HCT116 (cell line): ENCODE measurements at regions not wholly inside any gene's neighbourhood (a gene's known extent, or its start where the extent isn't known, plus 50 kb on each side); places are given as distances from the start of the nearest gene placed in this dataset.

Experiments used
- ATAC-seq: fragments of 200-7000 bp; cut with Tn5 transposase; 2 replicates; pipeline ENCODE4 v1.9.1; 2020; ENCODE audit warnings: mild to moderate bottlenecking, moderate library complexity
- BruUV-seq: library from RNA; stranded (reverse); fragments of 400-500 nt; replicated peaks from 2 replicates; lab custom pipeline; 2021; lab: Mats Ljungman, UMichigan
- CTCF ChIA-PET: fragments of 300-600 bp; sonication (Branson Sonifier 250); formaldehyde crosslinking; loops from one replicate; lab custom pipeline; 2021; ENCODE audit warnings: antibody characterized with exemption; lab: Charles Lee
- POLR2A ChIA-PET: fragments of 300-600, 350-600 bp; sonication (Branson Sonifier 250); formaldehyde crosslinking; loops from one replicate; lab custom pipeline; 2021; ENCODE audit warnings: antibody characterized with exemption; lab: Charles Lee
- RAD21 ChIA-PET, 2 experiments: fragments of 300-600 bp; sonication (Branson Sonifier 250); formaldehyde crosslinking; loops; one replicate each; lab custom pipeline; 2023; ENCODE audit warnings: low total read pairs in 2 of 2; ENCODE audit not compliant: uncharacterized antibody in 2 of 2, unreplicated experiment in 2 of 2, low non-redundant PET in 1 of 2; lab: Charles Lee
- DNase-seq: peaks from one replicate; pipeline ENCODE4 v3.0.0-alpha.2; 2010; ENCODE audit warnings: low read depth, low spot score
- H2AFZ ChIP-seq: fragments of 200-600 bp; shearing (Covaris generic), sonication (generic); 2 replicates; pipeline ENCODE4 v1.6.1; 2017; ENCODE audit warnings: low read depth, mixed run types, mixed read lengths, antibody characterized with exemption, low read length; ENCODE audit not compliant: poor library complexity, severe bottlenecking
- H3K27ac ChIP-seq: 2 replicates; pipeline ENCODE4 v1.5.1; 2012; ENCODE audit warnings: low read depth, low read length
- H3K27me3 ChIP-seq: fragments of 200-600 bp; sonication (generic); 2 replicates; pipeline ENCODE4 v1.6.1; 2016; ENCODE audit warnings: mixed run types, low read length, mixed read lengths; ENCODE audit not compliant: insufficient read depth
- H3K36me3 ChIP-seq, 2 experiments: fragments of 200-500 bp in 1 of 2; fragments of 200-600 bp in 1 of 2; sonication (Bioruptor generic) in 1 of 2; sonication (generic) in 1 of 2; 2 replicates each; pipeline versions ENCODE4 v1.5.1 to v1.6.1; 2014 to 2016; ENCODE audit warnings: low read length in 2 of 2, inconsistent platforms in 1 of 2, mixed read lengths in 1 of 2, mixed run types in 1 of 2; ENCODE audit not compliant: insufficient read depth in 2 of 2, control insufficient read depth in 1 of 2
- H3K4me1 ChIP-seq, 2 experiments: fragments of 200-600 bp in 1 of 2; sonication (generic) in 1 of 2; 2 replicates each; pipeline versions ENCODE4 v1.5.1 to v1.6.1; 2012 to 2017; ENCODE audit warnings: low read length in 2 of 2, inconsistent platforms in 1 of 2, mild to moderate bottlenecking in 1 of 2, mixed read lengths in 1 of 2, mixed run types in 1 of 2, moderate library complexity in 1 of 2; ENCODE audit not compliant: insufficient read depth in 2 of 2, control insufficient read depth in 1 of 2
- H3K4me2 ChIP-seq: fragments of 200-600 bp; sonication (generic); 2 replicates; pipeline ENCODE4 v1.6.1; 2017; ENCODE audit warnings: mixed run types, low read length, mixed read lengths
- H3K4me3 ChIP-seq, 2 experiments: fragments of 200-600 bp in 1 of 2; sonication (generic) in 1 of 2; replicated peaks in 1 of 2; 2 replicates each; pipeline ENCODE4 v1.5.1; 2011 to 2016; ENCODE audit warnings: low read length in 2 of 2, control low read depth in 1 of 2, low read depth in 1 of 2, mild to moderate bottlenecking in 1 of 2, mixed read lengths in 1 of 2, mixed run types in 1 of 2
- H3K79me2 ChIP-seq: fragments of 200-600 bp; sonication (generic); 2 replicates; pipeline ENCODE4 v1.6.1; 2017; ENCODE audit warnings: mild to moderate bottlenecking, mixed run types, low read length, moderate library complexity, mixed read lengths; ENCODE audit not compliant: insufficient read depth
- H3K9ac ChIP-seq: fragments of 200-600 bp; sonication (generic); 2 replicates; pipeline ENCODE4 v1.6.1; 2016; ENCODE audit warnings: low read length, mixed read lengths
- H3K9me2 ChIP-seq: fragments of 200-600 bp; sonication (generic), shearing (Covaris generic); 2 replicates; pipeline ENCODE4 v1.6.1; 2017; ENCODE audit warnings: mixed run types, mild to moderate bottlenecking, moderate library complexity; ENCODE audit not compliant: insufficient read depth
- H3K9me3 ChIP-seq, 2 experiments: fragments of 200-500 bp in 1 of 2; fragments of 200-600 bp in 1 of 2; sonication (Bioruptor generic) in 1 of 2; sonication (generic) in 1 of 2; 2 replicates each; pipeline ENCODE4 v1.6.1; 2014 to 2017; ENCODE audit warnings: low read length in 2 of 2, mixed read lengths in 2 of 2, inconsistent platforms in 1 of 2, low read depth in 1 of 2, mild to moderate bottlenecking in 1 of 2, mixed run types in 1 of 2, moderate library complexity in 1 of 2; ENCODE audit not compliant: control insufficient read depth in 1 of 2, insufficient read depth in 1 of 2
- H4K20me1 ChIP-seq: fragments of 200-600 bp; sonication (generic), shearing (Covaris generic); 2 replicates; pipeline ENCODE4 v1.6.1; 2017; ENCODE audit warnings: mixed run types, mild to moderate bottlenecking, moderate library complexity; ENCODE audit not compliant: insufficient read depth
- CBX3 ChIP-seq: IDR thresholded peaks from 2 replicates; pipeline ENCODE4 v1.6.1; 2012; ENCODE audit warnings: low read depth
- ELF1 ChIP-seq: IDR thresholded peaks from 2 replicates; pipeline ENCODE4 v1.6.1; 2012; ENCODE audit warnings: low read depth, borderline replicate concordance
- EZH2 ChIP-seq: fragments of 200-600 bp; sonication (generic); IDR thresholded peaks from 2 replicates; pipeline ENCODE4 v1.6.1; 2017; ENCODE audit warnings: antibody characterized with exemption, mixed run types
- EZH2phosphoT487 ChIP-seq: fragments of 200-600 bp; IDR thresholded peaks from 2 replicates; pipeline ENCODE4 v1.6.1; 2018; ENCODE audit warnings: antibody characterized with exemption, borderline replicate concordance
- MAX ChIP-seq: IDR thresholded peaks from 2 replicates; pipeline ENCODE4 v1.6.1; 2012
- POLR2A ChIP-seq: IDR thresholded peaks from 2 replicates; pipeline ENCODE4 v1.7.0; 2011; ENCODE audit warnings: borderline replicate concordance; ENCODE audit not compliant: insufficient read depth, insufficient read length; ENCODE audit errors: extremely low read depth
- POLR2AphosphoS5 ChIP-seq: IDR thresholded peaks from 2 replicates; pipeline ENCODE4 v1.6.1; 2011; ENCODE audit warnings: mild to moderate bottlenecking, low read depth, low read length, moderate library complexity
- SRF ChIP-seq: IDR thresholded peaks from 2 replicates; pipeline ENCODE4 v1.6.1; 2012; ENCODE audit warnings: low read depth
- TCF7L2 ChIP-seq: IDR thresholded peaks from 2 replicates; pipeline ENCODE4 v1.7.0; 2011; ENCODE audit warnings: borderline replicate concordance, inconsistent platforms; ENCODE audit not compliant: insufficient read depth, insufficient read length; ENCODE audit errors: extremely low read depth
- YY1 ChIP-seq: IDR thresholded peaks from 2 replicates; pipeline ENCODE4 v1.6.1; 2011; ENCODE audit warnings: low read length, low read depth, moderate library complexity, mild to moderate bottlenecking; ENCODE audit not compliant: insufficient replicate concordance; ENCODE audit errors: extremely low read depth
- ZBTB33 ChIP-seq: IDR thresholded peaks from 2 replicates; pipeline ENCODE4 v1.6.1; 2011; ENCODE audit warnings: mild to moderate bottlenecking, low read length, moderate library complexity; ENCODE audit not compliant: insufficient replicate concordance; ENCODE audit errors: extremely low read depth
- ZFX ChIP-seq: fragments of 450-650 bp; IDR thresholded peaks from 2 replicates; pipeline ENCODE4 v1.6.1; 2017
- intact Hi-C: fragments of 100-400 bp; cut with micrococcal nuclease; formaldehyde crosslinking; loops from 2 replicates; pipeline ENCODE4 v1.10.0; 2022

DNA sequence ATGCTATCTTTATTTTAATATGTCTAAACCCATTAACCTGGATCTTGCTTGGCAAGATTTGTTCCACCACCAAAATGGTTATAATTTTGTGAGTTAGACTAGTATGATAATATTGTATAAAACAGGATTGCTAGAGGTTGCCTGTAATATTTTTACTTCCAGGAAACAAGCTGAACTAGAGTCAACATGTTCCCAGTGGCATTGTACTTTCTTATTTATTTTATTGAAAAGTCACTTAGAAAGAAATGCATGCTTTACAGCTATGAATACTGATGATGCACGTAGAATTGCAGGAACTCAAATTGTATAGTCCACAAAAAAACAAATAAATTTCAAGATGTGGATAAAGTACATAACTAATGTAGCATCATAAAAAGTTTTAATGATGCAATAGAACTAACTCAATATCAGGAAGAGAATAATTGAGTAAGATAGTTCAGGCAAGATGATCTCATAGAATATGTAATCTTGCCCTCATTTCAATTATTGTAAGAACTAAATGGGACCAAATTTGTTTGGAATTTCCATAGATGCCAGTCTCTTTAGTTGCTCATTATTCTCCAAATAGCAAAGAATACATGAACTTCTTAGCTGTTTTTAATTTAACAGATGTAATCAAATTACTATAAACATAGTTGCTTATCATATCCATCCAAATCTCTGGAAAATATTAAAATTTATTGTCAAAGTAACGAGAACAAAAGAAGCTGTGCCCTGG is 451.8 kb downstream of the COL12A1 start:
- ChIA-PET CTCF (interaction anchor here (1.2 to 1.6 kb wide), 2 partner anchors 450 to 455 kb away, joined by 4 read pairs; no protein-coding TSS in a partner anchor), POLR2A (no interaction called here), RAD21 (no interaction called here)
- no peak overlapping the region for H3K4me2 ChIP-seq
- no peak overlapping the region for H3K27ac ChIP-seq
- no peaks in the 10 kb centered on the region for H4K20me1 ChIP-seq
- no peak overlapping the region for H3K9ac ChIP-seq
- peaks cover 0 to 4% of the 10 kb centered on the region in 2 experiments; a peak in 1 of 4 replicates for H3K4me1 ChIP-seq
- DNase-seq (no peak), ATAC-seq (no peak)
- H3K36me3 ChIP-seq = no peaks in the 10 kb centered on the region
- intact Hi-C loops = loop anchor here (2.0 kb wide), 1 partner anchor 451 kb away; no protein-coding TSS in a partner anchor
- no TSS peak for BruUV-seq
- H3K79me2 ChIP-seq = no peaks in the 10 kb centered on the region
- H2AFZ ChIP-seq = no peak overlapping the region
- no peak overlapping the region for H3K4me3 ChIP-seq
- no peaks in the 10 kb centered on the region for H3K9me3 ChIP-seq
- TF ChIP-seq ZFX (no peak), TCF7L2 (no peak), YY1 (no peak), SRF (no peak), CBX3 (no peak), MAX (no peak), POLR2A (no peak), EZH2 (no peak), POLR2AphosphoS5 (no peak), ELF1 (no peak), ZBTB33 (no peak), EZH2phosphoT487 (no peak)
- TF ChIP-seq, all 23 proteins: peak for 0
- Histone ChIP-seq H3K27me3 (no peaks in the 10 kb centered on the region), H3K9me2 (no peaks in the 10 kb centered on the region)
